ENCODE measurements at regions not wholly inside any gene's neighbourhood (a gene's known extent, or its start where the extent isn't known, plus 50 kb on each side); places are given as distances from the start of the nearest gene placed in this dataset.

DNA sequence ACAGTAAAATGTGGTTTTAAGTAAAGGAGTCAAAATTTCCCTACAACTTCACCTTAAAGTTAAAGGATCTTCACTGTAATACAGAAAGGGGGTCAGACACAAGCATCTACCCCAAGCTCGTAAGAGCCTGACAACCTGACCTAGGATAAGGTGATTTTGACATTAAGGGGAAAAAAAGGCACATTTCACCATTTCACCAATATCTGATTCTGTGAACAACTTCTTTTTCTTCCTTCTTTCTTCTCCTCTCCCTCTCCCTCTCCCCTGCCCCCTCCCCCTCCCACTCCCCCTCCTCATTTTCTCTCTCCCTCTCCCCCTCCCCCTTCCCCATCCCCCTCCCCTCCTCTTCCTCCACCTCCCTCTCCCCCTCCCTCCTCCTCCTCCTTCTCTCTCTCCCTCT is 796.7 kb upstream of the ARGLU1 start:
- no peak for TF ChIP-seq CTCF (IDR thresholded peaks at IDR 0.05; ENCODE audit: unreplicated experiment)
- no peak for DNase-seq (ENCODE audit: low spot score, unreplicated experiment)
- Mint-ChIP-seq H3K9me3 (ENCODE audit: low read depth) (no peaks in the 10 kb centered on the region), H3K27ac (no peak overlapping the region), H3K27me3 (no peaks in the 10 kb centered on the region), H3K4me3 (ENCODE audit: low read depth) (no peak overlapping the region), H3K4me1 (ENCODE audit: low read depth) (peaks cover 1% of the 10 kb centered on the region), H3K36me3 (ENCODE audit: insufficient read depth) (no peaks in the 10 kb centered on the region)

DNA sequence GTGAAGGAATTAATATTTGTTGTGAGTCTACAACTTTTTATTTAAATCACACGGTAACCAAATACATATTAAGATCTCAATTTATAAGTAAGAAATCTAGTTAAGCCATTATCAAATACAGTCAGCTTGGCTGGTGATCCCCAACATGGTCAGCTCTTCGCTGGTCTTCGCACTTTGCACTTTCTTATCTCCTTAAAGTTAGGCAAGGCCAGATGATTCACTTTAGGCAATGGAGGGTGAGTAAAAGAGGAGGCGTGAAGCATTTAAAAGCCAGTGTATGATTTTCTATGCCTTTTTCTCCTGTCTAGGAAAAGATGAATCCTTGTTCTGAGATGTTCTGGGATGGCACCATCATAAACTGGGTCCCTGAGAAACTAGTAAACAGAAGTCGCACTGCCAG is 793.7 kb upstream of the ARGLU1 start:
- Mint-ChIP-seq H3K36me3 (ENCODE audit: insufficient read depth) (no peaks in the 10 kb centered on the region), H3K27me3 (no peaks in the 10 kb centered on the region)
- no peak for DNase-seq (ENCODE audit: low spot score, unreplicated experiment)

GRCh38 chr13:107360010-107360409 is 792.1 kb upstream of the ARGLU1 start:
- Mint-ChIP-seq H3K4me3 (ENCODE audit: low read depth) (no peak overlapping the region), H3K9me3 (ENCODE audit: low read depth) (peaks cover under 1% of the 10 kb centered on the region), H3K36me3 (ENCODE audit: insufficient read depth) (no peaks in the 10 kb centered on the region), H3K27ac (no peak overlapping the region), H3K4me1 (ENCODE audit: low read depth) (no peaks in the 10 kb centered on the region), H3K27me3 (no peaks in the 10 kb centered on the region)
- no peak for DNase-seq (ENCODE audit: low spot score, unreplicated experiment)
- no peak for TF ChIP-seq CTCF (IDR thresholded peaks at IDR 0.05; ENCODE audit: unreplicated experiment)

More for the DNA sequence above, 793.7 kb upstream of the ARGLU1 start:
- Mint-ChIP-seq H3K9me3 (ENCODE audit: low read depth) (no peaks in the 10 kb centered on the region), H3K27ac (no peak overlapping the region), H3K4me3 (ENCODE audit: low read depth) (no peak overlapping the region), H3K4me1 (ENCODE audit: low read depth) (peaks cover 1% of the 10 kb centered on the region)
- TF ChIP-seq CTCF (IDR thresholded peaks at IDR 0.05; ENCODE audit: unreplicated experiment) = no peak

- H3K36me3 Mint-ChIP-seq (ENCODE audit: insufficient read depth) = no peaks in the 10 kb centered on the region
- TF ChIP-seq CTCF (IDR thresholded peaks at IDR 0.05; ENCODE audit: unreplicated experiment) = no peak
- H3K27me3 Mint-ChIP-seq = no peaks in the 10 kb centered on the region
- H3K27ac Mint-ChIP-seq = no peak overlapping the region
- no peaks in the 10 kb centered on the region for H3K4me1 Mint-ChIP-seq (ENCODE audit: low read depth)
- H3K4me3 Mint-ChIP-seq (ENCODE audit: low read depth) = no peak overlapping the region
- peaks cover 3% of the 10 kb centered on the region for H3K9me3 Mint-ChIP-seq (ENCODE audit: low read depth)
- DNase-seq (ENCODE audit: low spot score, unreplicated experiment) = no peak
Observed at GRCh38 chr13:107358866-107359265, 790.9 kb upstream of the ARGLU1 start.

GRCh38 chr13:107351305-107351704 is 783.4 kb upstream of the ARGLU1 start:
- no peaks in the 10 kb centered on the region for H3K27me3 Mint-ChIP-seq
- H3K4me3 Mint-ChIP-seq (ENCODE audit: low read depth) = no peak overlapping the region
- TF ChIP-seq CTCF (IDR thresholded peaks at IDR 0.05; ENCODE audit: unreplicated experiment) = no peak
- DNase-seq (ENCODE audit: low spot score, unreplicated experiment) = no peak
- no peak overlapping the region for H3K27ac Mint-ChIP-seq
- H3K36me3 Mint-ChIP-seq (ENCODE audit: insufficient read depth) = no peaks in the 10 kb centered on the region
- H3K4me1 Mint-ChIP-seq (ENCODE audit: low read depth) = peaks cover 4% of the 10 kb centered on the region
- peaks cover 9% of the 10 kb centered on the region for H3K9me3 Mint-ChIP-seq (ENCODE audit: low read depth)

Data from progenitor cell of endocrine pancreas (in vitro differentiated cells).